ENCODE measurements at regions not wholly inside any gene's neighbourhood (a gene's known extent, or its start where the extent isn't known, plus 50 kb on each side); places are given as distances from the start of the nearest gene placed in this dataset.

GRCh38 chr3:46146548-46146947, 61.6 kb downstream of the CCR1 start:
- DNase-seq, result no peak

- DNase-seq, result no peak
Measured at GRCh38 chr3:46146021-46146420, 62.1 kb downstream of the CCR1 start.

- DNase-seq, result no peak
Measured at GRCh38 chr3:46145147-46145546, 63.0 kb downstream of the CCR1 start.

DNA sequence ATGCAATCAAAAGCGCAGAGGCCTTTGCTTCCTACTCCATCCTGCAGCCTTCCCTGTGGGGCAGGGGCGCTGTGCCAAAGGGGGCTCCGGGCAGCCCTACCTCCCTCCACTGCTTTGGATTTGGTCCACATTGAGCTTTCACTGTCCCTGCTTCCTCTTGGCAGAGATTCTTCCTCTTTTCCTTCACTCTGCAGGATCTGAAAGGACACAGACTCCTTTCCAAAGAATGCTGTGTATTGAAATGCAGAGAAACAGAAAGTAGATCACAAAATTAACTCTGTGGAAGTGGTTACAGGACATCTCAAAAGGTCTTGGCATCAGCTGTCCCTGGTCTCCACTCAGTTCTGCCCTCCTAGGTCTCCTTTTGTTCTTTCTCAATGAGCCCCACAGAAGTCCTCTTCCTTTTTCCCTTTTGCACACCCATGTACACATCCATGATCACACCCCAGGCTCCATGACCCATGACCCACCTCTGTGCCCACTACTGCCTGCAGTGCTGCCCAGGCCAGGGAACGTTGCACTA, 64.1 kb downstream of the CCR1 start:
- no peak for DNase-seq

GRCh38 chr3:46141813-46142212, 66.3 kb downstream of the CCR1 start:
- no peak for DNase-seq

- DNase-seq, result no peak
Measured at GRCh38 chr3:46138581-46138980, 69.5 kb downstream of the CCR1 start.

GRCh38 chr3:46135475-46135874, 72.6 kb downstream of the CCR1 start:
- DNase-seq, result no peak

GRCh38 chr3:46133285-46133684, 74.8 kb downstream of the CCR1 start:
- no peak for DNase-seq

- no peak for DNase-seq
Measured at GRCh38 chr3:46132565-46132964, 75.5 kb downstream of the CCR1 start.

- DNase-seq, result no peak
Measured at GRCh38 chr3:46131884-46132450, 76.1 kb downstream of the CCR1 start.

DNA sequence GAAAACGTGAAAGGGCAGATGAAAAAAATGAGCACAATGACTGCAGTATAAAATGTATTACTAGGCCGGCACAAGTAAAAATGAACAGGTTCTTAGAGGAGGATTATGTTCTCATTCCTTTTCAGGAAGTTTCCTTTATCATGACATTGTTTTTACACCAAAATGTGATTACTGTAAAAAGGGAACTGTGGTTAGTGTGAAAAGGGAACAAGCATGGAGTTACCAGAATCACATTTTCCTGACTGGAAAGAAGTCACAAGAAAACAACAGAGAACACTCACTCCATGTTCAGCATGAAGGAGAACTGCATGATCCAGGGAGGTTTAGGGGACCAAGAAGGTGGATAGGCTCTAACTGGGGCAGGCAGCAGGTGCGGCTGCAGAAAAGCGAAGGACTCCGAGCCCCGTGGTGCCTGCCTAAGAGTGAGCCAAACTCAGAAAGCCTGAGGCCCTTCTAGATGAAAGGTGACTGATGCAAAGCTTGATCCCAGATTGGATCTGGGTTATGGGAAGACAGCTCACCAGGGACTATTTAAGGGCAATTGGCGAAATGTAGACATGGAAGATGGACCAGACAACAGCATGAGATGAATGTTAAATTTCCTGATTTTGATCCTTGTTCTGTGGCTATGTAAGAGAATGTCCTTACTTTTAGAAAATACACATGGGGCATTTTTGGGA, 77.3 kb downstream of the CCR1 start:
- DNase-seq, result no peak

GRCh38 chr3:46129588-46130272, 78.4 kb downstream of the CCR1 start:
- DNase-seq, result no peak

- peak; percentile 91 for DNase-seq
Measured at GRCh38 chr3:46127503-46127902, 80.6 kb downstream of the CCR1 start.

- no peak for DNase-seq
Measured at GRCh38 chr3:46124216-46125177, 83.6 kb downstream of the CCR1 start.

DNA sequence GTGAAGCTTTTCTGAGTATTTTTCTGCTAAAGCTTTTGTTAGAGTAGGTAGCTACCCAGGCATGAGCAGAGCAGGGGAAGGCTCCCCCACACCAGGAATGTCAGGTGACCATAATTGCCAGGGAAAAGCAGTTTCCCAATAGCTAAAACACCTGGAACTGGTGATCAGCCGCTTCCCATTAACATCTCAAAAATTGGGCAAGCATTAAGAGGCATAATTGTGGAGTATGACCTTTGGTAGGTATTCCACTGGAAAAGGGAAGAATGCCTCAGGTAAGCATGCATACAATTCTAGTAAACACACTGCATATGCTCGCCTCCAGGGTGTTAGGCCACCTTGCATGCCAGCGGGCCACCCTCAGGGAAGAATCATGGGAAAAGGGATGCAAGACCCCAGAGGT, 84.5 kb downstream of the CCR1 start:
- no peak for DNase-seq

DNA sequence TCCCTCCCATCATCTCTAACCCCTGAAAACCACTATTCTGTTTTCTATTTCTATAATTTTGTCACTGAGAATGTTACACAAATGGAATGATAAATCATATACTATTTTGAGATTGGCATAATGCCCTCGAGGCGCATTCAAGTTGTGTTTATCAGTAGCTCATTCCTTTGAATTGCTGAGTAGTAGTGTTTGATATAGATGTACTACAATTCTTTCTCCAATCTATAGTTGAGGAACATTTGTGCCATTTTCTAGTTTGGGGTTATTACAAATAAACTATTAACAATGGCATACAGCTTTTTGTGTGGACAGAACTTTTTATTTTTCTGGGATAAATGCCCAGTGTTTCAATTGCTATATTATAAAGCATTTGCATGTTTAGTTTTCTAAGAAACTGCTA, 86.0 kb downstream of the CCR1 start:
- DNase-seq, result no peak

GRCh38 chr3:46120983-46121382, 87.1 kb downstream of the CCR1 start:
- DNase-seq, result no peak

GRCh38 chr3:46119709-46120498, 88.2 kb downstream of the CCR1 start:
- no peak for DNase-seq

DNA sequence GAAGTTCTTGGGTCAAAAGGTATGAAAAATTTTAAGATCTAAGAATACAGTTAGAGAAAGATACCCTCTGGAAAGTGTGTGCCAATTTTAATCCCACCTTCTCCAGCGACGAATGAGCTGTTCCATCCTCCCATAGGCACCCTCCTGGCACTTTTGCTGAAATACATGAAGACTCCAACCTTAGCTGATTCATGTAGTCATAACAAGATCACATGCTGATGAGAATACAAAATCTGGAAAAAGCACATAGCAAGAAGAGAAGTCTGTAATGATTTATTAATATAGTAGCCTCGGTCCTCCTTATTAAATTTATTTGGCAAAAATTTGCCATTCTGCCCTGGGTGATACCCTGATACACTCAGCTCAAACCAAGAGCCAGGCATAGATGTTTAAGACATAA, 88.9 kb downstream of the CCR1 start:
- no peak for DNase-seq

GRCh38 chr3:46116996-46117395, 89.7 kb upstream of the XCR1 start:
- DNase-seq, result no peak

GRCh38 chr3:46114323-46114988, 87.2 kb upstream of the XCR1 start:
- DNase-seq, result peak; percentile 74

All from fibroblast of skin of back (primary cell).